ENCODE measurements at regions not wholly inside any gene's neighbourhood (a gene's known extent, or its start where the extent isn't known, plus 50 kb on each side); places are given as distances from the start of the nearest gene placed in this dataset.

- Histone ChIP-seq H3K27ac (no peak overlapping the region), H3K27me3 (no peaks in the 10 kb centered on the region), H3K36me3 (no peaks in the 10 kb centered on the region), H3K9me3 (no peaks in the 10 kb centered on the region), H3K4me3 (no peak overlapping the region), H3K4me1 (no peaks in the 10 kb centered on the region)
- no peak for TF ChIP-seq CTCF (IDR thresholded peaks at IDR 0.05)
- no peak for DNase-seq (ENCODE audit: low spot score)
These were observed 304.1 kb upstream of the ADGRL4 start for GRCh38 chr1:79310609-79311008.

GRCh38 chr1:79304131-79304530 is 297.6 kb upstream of the ADGRL4 start:
- Histone ChIP-seq H3K4me1 (no peaks in the 10 kb centered on the region), H3K27ac (no peak overlapping the region), H3K9me3 (no peaks in the 10 kb centered on the region), H3K36me3 (no peaks in the 10 kb centered on the region), H3K4me3 (no peak overlapping the region), H3K27me3 (no peaks in the 10 kb centered on the region)
- TF ChIP-seq CTCF (IDR thresholded peaks at IDR 0.05) = no peak
- no peak for DNase-seq (ENCODE audit: low spot score)

GRCh38 chr1:79303040-79303439 is 296.5 kb upstream of the ADGRL4 start:
- Histone ChIP-seq H3K27ac (no peak overlapping the region), H3K36me3 (no peaks in the 10 kb centered on the region), H3K4me3 (no peak overlapping the region), H3K27me3 (no peaks in the 10 kb centered on the region), H3K4me1 (no peaks in the 10 kb centered on the region), H3K9me3 (no peaks in the 10 kb centered on the region)
- TF ChIP-seq CTCF (IDR thresholded peaks at IDR 0.05) = no peak
- DNase-seq (ENCODE audit: low spot score) = no peak

DNA sequence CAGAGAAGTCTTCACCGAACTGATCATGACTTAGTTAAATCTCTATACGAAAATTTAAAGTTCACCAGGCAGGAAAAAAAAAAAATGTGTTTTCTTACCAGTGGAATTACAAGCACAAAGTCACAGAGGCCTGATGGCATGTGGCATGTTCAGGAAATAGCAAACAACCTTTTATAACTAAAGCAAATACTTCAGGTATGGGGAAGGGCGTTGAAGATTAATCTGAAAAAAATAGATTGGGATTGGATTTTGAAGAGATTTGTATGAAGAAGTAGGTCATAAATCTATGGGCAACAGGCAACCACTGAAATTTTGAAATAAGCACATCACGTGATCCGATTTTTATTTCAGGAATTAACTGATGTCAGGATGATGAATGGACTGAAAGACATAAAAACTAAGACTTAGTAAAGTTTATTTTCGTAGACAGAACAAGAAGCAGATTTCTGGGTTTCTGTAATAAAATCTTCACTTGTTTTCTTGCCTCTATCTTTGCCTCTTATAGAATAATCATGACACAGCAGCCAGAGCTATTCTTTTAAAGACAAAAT is 295.9 kb upstream of the ADGRL4 start:
- Histone ChIP-seq H3K27me3 (no peaks in the 10 kb centered on the region), H3K27ac (no peak overlapping the region), H3K4me1 (no peaks in the 10 kb centered on the region), H3K36me3 (no peaks in the 10 kb centered on the region), H3K4me3 (no peak overlapping the region), H3K9me3 (no peaks in the 10 kb centered on the region)
- TF ChIP-seq CTCF (IDR thresholded peaks at IDR 0.05) = no peak
- DNase-seq (ENCODE audit: low spot score) = no peak

DNA sequence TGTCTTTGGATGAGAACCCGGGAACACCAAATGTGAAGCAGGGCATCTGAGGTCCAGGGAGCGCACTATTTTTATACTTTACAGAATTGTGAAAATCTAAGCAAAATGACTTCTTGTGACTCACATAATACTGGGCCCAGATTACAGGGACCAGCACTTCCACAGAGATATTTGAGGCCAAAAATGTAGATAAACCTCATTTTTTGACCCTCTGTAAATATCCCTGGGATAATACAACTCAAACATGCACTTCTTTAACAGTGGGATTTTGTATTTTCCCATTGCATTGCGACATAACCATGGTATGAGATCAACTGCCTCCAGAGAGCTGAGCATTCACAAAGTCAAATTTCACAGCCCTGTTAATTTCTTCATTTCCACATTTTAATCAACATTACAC is 289.4 kb upstream of the ADGRL4 start:
- no peaks in the 10 kb centered on the region for H3K4me1 ChIP-seq
- no peak overlapping the region for H3K4me3 ChIP-seq
- DNase-seq (ENCODE audit: low spot score) = no peak
- no peaks in the 10 kb centered on the region for H3K9me3 ChIP-seq
- H3K27ac ChIP-seq = peak overlapping the region in 1 of 2 donors; percentile 5
- H3K36me3 ChIP-seq = no peaks in the 10 kb centered on the region
- no peaks in the 10 kb centered on the region for H3K27me3 ChIP-seq
- no peak for TF ChIP-seq CTCF (IDR thresholded peaks at IDR 0.05)

DNA sequence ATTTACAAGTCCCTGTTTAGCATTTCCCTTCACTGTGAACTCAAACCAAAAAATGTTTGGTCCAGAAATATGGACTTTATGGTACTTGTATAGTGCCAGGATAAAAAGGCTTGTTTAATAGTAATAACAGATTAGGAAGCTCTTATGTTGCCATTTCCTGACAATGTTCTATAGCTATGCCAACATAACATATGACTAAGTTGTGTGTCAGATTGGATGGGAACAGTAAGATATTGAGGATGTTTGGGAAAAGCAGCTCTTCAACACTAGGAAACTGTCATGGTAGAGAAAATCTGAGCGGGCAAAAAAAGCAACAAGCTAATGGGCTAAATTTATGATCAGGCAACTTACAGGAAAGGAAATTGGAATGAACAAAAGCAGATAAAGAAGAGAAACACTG is 287.1 kb upstream of the ADGRL4 start:
- no peaks in the 10 kb centered on the region for H3K36me3 ChIP-seq
- no peaks in the 10 kb centered on the region for H3K27me3 ChIP-seq
- H3K9me3 ChIP-seq = no peaks in the 10 kb centered on the region
- no peak for DNase-seq (ENCODE audit: low spot score)
- no peak overlapping the region for H3K27ac ChIP-seq
- no peak overlapping the region for H3K4me3 ChIP-seq
- no peak for TF ChIP-seq CTCF (IDR thresholded peaks at IDR 0.05)
- H3K4me1 ChIP-seq = no peaks in the 10 kb centered on the region

All from right atrium auricular region (tissue), 2 donors.